GM20000 (cell line): ENCODE measurements at regions not wholly inside any gene's neighbourhood (a gene's known extent, or its start where the extent isn't known, plus 50 kb on each side); places are given as distances from the start of the nearest gene placed in this dataset.

Source experiments
- DNase-seq: peaks from one replicate; pipeline ENCODE4 v3.0.0; 2012; ENCODE audit warnings: low spot score
- CTCF ChIP-seq: IDR thresholded peaks from 2 replicates; pipeline ENCODE4 v1.5.1; 2012; ENCODE audit warnings: mild to moderate bottlenecking, control low read depth; ENCODE audit errors: extremely low read depth, missing control alignments

- no peak for TF ChIP-seq CTCF
- no peak for DNase-seq
Observed at GRCh38 chr3:33989229-33989628, 190.8 kb downstream of the PDCD6IP start.

GRCh38 chr3:33991673-33992072, 193.2 kb downstream of the PDCD6IP start:
- no peak for DNase-seq
- TF ChIP-seq CTCF = no peak

GRCh38 chr3:33993631-33994030, 195.2 kb downstream of the PDCD6IP start:
- DNase-seq = no peak
- no peak for TF ChIP-seq CTCF

GRCh38 chr3:33994568-33994967, 196.1 kb downstream of the PDCD6IP start:
- DNase-seq = no peak
- no peak for TF ChIP-seq CTCF

- no peak for DNase-seq
- no peak for TF ChIP-seq CTCF
Observed at GRCh38 chr3:34000301-34000700, 201.9 kb downstream of the PDCD6IP start.

- TF ChIP-seq CTCF = no peak
- DNase-seq = no peak
Observed at GRCh38 chr3:34001022-34001421, 202.6 kb downstream of the PDCD6IP start.

GRCh38 chr3:34001990-34002389, 203.6 kb downstream of the PDCD6IP start:
- no peak for DNase-seq
- TF ChIP-seq CTCF = no peak

- no peak for TF ChIP-seq CTCF
- DNase-seq = no peak
Observed at GRCh38 chr3:34002569-34003100, 204.2 kb downstream of the PDCD6IP start.
